ENCODE measurements at regions not wholly inside any gene's neighbourhood (a gene's known extent, or its start where the extent isn't known, plus 50 kb on each side); places are given as distances from the start of the nearest gene placed in this dataset.

DNA sequence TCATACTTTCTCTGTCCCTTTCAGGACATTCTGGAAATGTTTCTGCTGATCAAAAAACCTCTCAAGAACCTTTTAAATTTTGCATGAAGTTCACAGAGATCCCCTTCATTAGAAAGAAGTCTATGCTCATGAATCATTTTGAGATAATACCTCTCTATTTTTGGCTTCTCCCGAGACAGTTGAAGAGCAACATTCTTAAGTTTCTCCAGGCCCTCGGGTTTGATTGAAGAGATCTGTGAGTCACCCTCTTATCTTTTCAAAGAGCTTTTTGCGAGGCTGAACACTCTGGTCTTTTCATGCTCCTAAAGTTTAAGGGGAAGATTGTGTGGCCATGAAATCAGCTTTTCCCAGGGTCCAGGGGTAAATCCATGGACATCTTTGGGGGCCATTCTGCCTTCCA, 354.2 kb downstream of the FBXO15 start:
- TF ChIP-seq EZH2 (IDR thresholded peaks at IDR 0.05; ENCODE audit: borderline replicate concordance, low read depth, low read length, poor library complexity, severe bottlenecking) (no peak), CTCF (conservative IDR thresholded peaks at IDR 0.05; ENCODE audit: low read depth, low read length) (no peak)

Measured in A673 (cell line).